ENCODE measurements at regions not wholly inside any gene's neighbourhood (a gene's known extent, or its start where the extent isn't known, plus 50 kb on each side); places are given as distances from the start of the nearest gene placed in this dataset.

- no peaks in the 10 kb centered on the region for H3K36me3 ChIP-seq (ENCODE audit: control insufficient read depth, insufficient read depth, low read length)
- DNase-seq (ENCODE audit: low read depth): no peak
- no peak overlapping the region for H3K4me3 ChIP-seq (ENCODE audit: low read depth, low read length)
- H3K27me3 ChIP-seq (ENCODE audit: control insufficient read depth, insufficient read depth, low read length): no peaks in the 10 kb centered on the region
- TF ChIP-seq CTCF (IDR thresholded peaks at IDR 0.05; ENCODE audit: insufficient read depth, low read length, poor library complexity, severe bottlenecking): no peak
Measured at GRCh38 chr18:38883111-38883510, 1317.5 kb upstream of the CELF4 start.

DNA sequence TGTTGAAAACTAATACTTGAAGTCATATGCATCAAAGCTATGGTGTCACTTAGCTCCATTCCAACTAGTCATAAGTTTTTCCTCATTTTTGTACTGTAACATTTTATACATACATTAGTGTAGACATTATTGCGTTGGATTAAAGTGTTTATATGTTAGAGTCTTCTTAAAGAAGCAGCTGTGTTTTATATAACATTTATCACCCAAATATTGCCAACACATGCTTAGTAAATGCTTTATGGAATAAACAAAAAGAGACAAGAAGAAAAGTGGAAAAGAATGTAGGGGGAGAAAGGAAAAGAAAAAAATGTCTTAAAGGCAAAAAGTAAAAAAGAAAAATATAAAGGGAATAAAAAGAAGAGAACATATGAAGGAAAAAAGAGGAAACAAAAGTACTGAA lies 1314.3 kb upstream of the CELF4 start:
- no peak for DNase-seq (ENCODE audit: low read depth)
- Histone ChIP-seq H3K4me3 (ENCODE audit: low read depth, low read length) (no peak overlapping the region), H3K36me3 (ENCODE audit: control insufficient read depth, insufficient read depth, low read length) (no peaks in the 10 kb centered on the region), H3K27me3 (ENCODE audit: control insufficient read depth, insufficient read depth, low read length) (no peaks in the 10 kb centered on the region)
- no peak for TF ChIP-seq CTCF (IDR thresholded peaks at IDR 0.05; ENCODE audit: insufficient read depth, low read length, poor library complexity, severe bottlenecking)

GRCh38 chr18:38872342-38872741 lies 1306.7 kb upstream of the CELF4 start:
- H3K36me3 ChIP-seq (ENCODE audit: control insufficient read depth, insufficient read depth, low read length): no peaks in the 10 kb centered on the region
- DNase-seq (ENCODE audit: low read depth): no peak
- TF ChIP-seq CTCF (IDR thresholded peaks at IDR 0.05; ENCODE audit: insufficient read depth, low read length, poor library complexity, severe bottlenecking): no peak

DNA sequence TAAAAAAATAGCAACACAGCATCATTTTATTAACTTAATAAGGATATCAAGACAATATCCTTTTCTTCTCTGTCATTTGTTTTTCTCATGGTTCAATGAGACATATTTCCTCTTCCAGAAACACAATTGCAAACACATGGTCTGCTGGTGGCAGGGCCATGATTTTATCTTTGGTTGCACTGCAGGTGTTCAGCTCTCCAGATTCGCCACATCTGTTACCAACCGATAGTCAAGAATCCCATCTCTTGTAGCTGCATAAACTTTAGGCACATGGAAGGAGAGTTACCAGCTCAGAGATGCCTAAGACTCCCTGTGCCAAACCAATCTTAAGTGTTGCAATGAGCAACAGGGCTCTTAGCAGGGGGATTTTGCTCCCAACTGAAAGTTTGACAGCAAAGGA lies 1303.2 kb upstream of the CELF4 start:
- no peak for DNase-seq (ENCODE audit: low read depth)
- no peaks in the 10 kb centered on the region for H3K36me3 ChIP-seq (ENCODE audit: control insufficient read depth, insufficient read depth, low read length)
- no peak overlapping the region for H3K4me3 ChIP-seq (ENCODE audit: low read depth, low read length)
- TF ChIP-seq CTCF (IDR thresholded peaks at IDR 0.05; ENCODE audit: insufficient read depth, low read length, poor library complexity, severe bottlenecking): no peak
- no peaks in the 10 kb centered on the region for H3K27me3 ChIP-seq (ENCODE audit: control insufficient read depth, insufficient read depth, low read length)

More at GRCh38 chr18:38872342-38872741, 1306.7 kb upstream of the CELF4 start:
- H3K4me3 ChIP-seq (ENCODE audit: low read depth, low read length): no peak overlapping the region
- no peaks in the 10 kb centered on the region for H3K27me3 ChIP-seq (ENCODE audit: control insufficient read depth, insufficient read depth, low read length)

DNA sequence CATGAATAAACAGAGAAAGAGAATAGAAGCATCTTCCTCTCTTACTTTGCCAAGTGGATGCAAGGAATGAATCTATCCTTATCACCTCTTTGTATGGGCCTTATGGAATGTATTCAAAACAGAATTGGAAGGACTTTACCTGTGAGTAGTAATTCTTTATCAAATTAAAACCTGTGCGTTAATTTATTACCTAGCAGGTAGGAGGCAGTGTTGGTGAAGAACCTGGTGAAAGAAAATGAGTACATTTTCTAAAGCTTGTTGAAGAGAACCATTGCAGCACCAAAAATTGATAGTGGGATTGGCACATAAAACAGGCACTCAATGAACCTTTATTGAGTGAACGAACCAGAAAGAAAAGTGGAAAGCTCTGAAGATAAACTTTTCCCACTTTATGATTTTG lies 1302.1 kb upstream of the CELF4 start:
- Histone ChIP-seq H3K27me3 (ENCODE audit: control insufficient read depth, insufficient read depth, low read length) (no peaks in the 10 kb centered on the region), H3K36me3 (ENCODE audit: control insufficient read depth, insufficient read depth, low read length) (no peaks in the 10 kb centered on the region), H3K4me3 (ENCODE audit: low read depth, low read length) (no peak overlapping the region)
- TF ChIP-seq CTCF (IDR thresholded peaks at IDR 0.05; ENCODE audit: insufficient read depth, low read length, poor library complexity, severe bottlenecking): no peak
- DNase-seq (ENCODE audit: low read depth): no peak

- no peaks in the 10 kb centered on the region for H3K36me3 ChIP-seq (ENCODE audit: control insufficient read depth, insufficient read depth, low read length)
- no peak for TF ChIP-seq CTCF (IDR thresholded peaks at IDR 0.05; ENCODE audit: insufficient read depth, low read length, poor library complexity, severe bottlenecking)
- no peaks in the 10 kb centered on the region for H3K27me3 ChIP-seq (ENCODE audit: control insufficient read depth, insufficient read depth, low read length)
- no peak for DNase-seq (ENCODE audit: low read depth)
- H3K4me3 ChIP-seq (ENCODE audit: low read depth, low read length): no peak overlapping the region
Measured at GRCh38 chr18:38851526-38851925, 1285.9 kb upstream of the CELF4 start.

Data from kidney epithelial cell (primary cell).